ENCODE measurements at regions not wholly inside any gene's neighbourhood (a gene's known extent, or its start where the extent isn't known, plus 50 kb on each side); places are given as distances from the start of the nearest gene placed in this dataset.

DNA sequence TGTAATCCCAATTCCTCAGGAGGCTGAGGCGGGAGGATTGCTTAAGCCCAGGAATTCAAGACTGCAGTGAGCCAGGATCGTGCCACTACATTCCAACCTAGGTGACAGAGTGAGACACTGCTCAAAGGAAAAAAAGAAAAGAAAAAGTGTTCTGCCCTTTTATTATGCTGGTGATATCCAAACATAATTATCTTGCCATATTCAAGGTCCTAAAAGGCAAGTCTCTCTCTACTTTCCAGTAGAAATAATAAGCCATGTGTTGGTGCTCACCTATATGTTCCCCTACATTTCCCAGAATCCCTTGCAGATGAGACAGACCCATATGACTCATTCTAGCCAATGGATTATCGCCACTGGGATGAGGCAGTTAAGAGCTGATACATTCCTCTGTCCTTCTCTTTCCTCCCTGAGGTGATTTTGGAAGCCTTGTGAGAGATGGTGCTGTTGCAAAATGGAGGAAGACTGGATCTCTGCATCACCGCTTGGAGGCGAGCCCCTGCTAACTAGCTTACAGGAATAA lies 58.3 kb upstream of the MRI1 start:
- TF ChIP-seq POLR2AphosphoS5 (IDR thresholded peaks at IDR 0.05; ENCODE audit: borderline replicate concordance, low read depth, low read length) (no peak), EZH2 (IDR thresholded peaks at IDR 0.05) (no peak)

Measured in SK-N-MC (cell line).